ENCODE measurements at regions not wholly inside any gene's neighbourhood (a gene's known extent, or its start where the extent isn't known, plus 50 kb on each side); places are given as distances from the start of the nearest gene placed in this dataset.

DNA sequence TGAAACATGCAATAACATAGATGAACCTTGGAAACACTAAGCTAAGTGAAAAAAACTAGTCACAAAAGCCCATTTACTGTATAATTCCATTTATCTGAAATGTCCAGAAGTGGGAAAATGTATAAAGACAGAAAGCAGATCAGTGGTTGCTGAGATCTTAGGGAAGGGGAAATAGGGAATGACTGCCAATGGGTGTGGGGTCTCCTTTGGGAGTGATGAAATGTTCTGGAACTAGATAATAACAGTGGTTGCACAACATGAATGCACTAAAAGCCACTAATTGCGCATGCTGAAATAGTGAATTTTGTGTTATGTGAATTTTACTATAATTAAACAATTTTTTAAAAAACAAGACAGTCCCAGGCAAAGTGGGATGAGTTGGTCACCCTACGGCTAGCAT is 472.8 kb downstream of the CCDC171 start:
- DNase-seq (ENCODE audit: low read depth in 2 of 2): no peak

DNA sequence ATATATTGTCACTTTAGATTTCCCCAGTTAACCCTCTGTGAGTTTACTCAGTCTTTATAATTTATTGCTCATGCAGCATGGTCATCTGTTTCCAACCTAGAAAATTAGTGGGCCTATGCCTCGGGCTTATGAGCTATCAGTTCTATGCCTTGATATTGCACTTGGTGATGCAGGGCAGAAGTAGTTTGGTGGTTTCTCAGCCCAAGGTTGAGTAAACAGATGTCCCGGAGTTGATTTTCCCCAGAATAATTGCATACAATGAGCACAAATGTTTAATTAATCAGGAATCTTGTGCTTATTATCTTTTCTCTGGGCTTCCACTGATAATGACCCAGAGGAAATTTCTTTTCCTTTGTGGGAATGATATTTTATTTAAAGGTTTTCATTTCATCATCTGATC is 474.0 kb downstream of the CCDC171 start:
- no peak for DNase-seq (ENCODE audit: low read depth in 2 of 2)

DNA sequence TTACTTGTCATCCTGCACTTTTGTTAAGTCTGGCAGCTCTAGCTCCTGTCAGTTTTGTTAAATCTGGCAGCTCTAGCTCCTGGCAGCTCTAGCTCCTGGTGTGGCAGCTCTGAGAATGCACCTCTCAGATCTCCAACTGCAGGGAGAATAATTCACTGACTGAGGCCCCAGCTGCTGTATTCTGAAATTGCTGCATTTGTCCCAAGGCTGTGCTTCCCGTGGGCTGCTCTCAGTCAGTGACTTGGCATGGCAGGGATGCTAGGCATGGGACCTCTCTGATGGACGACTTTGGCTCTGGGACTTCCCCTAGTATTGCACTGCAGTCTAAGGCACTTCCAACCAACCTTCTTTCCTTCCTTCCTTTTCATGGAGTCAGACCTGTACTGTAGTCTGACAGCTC is 475.7 kb downstream of the CCDC171 start:
- DNase-seq (ENCODE audit: low read depth in 2 of 2): no peak

DNA sequence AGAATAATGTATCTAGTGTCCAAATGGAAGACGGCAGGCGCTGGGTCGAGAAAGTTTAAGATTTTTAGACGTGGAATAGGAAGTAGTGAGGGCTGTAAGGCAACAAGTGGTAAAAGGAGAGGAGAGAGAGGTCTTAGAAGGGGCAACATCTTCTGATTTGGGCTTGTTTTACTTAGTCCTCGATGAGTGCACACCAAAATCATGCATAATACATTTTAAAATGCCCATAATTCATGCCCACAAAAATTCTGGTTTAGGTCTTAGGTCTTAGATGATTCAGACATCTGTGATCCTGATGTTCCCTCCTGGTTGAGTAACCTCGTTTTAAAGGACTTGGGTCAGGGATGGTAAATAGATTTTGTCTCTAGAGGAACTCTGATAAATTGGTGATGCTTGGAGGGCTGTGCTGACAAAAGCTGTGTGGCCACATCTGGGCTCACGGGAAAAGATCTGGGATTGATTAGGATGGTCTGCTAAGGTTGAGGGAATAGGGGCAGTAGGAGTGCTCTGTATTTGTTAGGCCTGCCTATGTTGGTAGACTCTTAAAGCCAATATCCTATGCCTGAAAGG is 476.3 kb downstream of the CCDC171 start:
- no peak for DNase-seq (ENCODE audit: low read depth in 2 of 2)

DNA sequence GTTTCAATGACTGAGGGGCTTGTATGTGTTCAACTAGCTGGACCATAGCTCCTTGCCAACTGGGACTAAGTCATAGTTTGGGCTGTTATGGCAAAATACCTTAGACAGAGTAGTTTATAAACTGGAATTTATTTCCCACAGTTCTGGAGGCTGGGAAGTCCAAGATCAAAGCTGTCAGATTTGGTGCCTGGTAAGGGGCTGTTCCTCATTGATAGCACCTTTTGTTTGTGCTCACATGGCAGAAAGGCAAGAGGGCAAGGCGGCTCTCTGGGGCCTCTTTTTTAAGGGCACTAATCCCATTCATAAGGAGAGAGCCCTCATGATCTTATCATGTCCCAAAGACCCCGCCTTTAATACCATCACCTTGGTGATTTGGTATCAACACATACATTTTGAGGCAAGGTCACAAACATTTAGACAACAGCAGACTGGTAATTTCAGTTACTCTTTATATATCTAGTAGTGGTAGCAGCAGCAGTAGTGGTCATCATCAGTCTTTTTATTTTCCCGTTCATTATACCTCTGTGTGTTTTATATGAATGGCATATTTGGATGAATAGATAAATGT is 477.0 kb downstream of the CCDC171 start:
- no peak for DNase-seq (ENCODE audit: low read depth in 2 of 2)

DNA sequence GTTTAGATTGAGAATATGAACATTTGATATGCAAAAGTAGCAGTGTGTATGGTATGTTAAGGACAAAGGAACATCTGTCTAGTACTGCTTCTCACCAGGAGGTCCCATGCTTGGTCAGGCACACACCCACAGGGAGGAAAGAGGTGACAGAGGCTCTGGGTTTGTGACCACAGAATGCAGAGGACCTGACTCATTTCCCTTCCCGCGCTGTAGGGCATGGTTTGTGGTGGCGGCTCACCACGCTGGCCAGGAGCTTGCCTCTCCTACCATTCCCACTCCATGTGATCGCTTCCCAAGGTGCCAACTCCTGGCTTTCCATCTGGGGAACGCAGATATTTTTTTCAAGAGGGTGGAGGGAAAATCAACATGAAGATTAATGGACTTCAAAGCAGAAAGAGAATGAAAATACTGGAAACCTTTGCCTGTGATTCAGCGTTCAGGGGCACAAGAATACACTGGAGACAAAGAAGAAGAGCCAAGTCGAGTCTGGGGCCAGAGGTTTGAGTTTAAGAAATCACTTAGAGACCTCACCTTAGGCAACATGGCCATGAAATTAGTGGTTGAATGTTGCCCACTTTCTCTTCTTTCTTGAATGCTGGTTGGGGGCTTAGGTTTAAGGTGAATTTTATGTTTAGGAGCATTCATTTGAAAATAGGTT is 477.8 kb downstream of the CCDC171 start:
- DNase-seq (ENCODE audit: low read depth in 2 of 2): peak in 1 of 2 donors; percentile 1

DNA sequence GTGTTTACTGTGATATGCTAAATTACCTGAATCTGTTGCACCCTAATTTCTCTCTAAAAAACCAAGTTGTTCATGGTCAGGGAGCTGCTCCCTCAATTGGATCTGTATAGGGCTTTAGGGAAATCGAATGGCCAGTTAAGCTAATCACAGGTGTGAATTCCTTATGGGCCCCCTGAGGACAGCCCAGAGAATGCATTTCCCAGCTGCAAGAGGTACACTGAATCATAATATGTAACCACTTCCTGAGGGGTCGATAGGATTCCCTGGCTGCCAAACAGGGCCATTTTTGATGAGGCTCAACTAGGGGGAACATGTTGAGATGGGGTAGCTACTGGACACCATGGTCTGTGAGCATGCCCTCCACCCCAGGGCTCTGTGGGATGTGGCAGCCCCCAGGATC is 478.6 kb downstream of the CCDC171 start:
- DNase-seq (ENCODE audit: low read depth in 2 of 2): no peak

DNA sequence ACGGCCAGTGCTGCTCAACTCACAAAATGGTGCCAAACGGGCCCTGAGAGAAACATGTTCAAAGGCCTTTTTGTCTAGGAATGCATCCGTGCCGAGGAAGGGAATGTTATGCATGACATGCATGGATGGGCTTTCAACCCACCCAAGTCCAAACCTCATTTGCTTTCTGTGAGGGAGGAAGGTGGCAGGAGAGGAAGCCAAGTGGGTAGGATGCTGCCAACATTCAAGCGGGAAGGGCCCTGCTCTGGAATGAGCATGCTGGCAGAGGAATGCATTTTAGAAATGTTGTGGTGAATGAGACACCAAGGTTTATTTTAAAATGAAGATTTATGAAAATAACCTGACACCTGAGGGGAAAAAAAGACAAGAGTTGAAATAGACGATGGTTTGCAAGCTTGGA is 479.1 kb downstream of the CCDC171 start:
- no peak for DNase-seq (ENCODE audit: low read depth in 2 of 2)

DNA sequence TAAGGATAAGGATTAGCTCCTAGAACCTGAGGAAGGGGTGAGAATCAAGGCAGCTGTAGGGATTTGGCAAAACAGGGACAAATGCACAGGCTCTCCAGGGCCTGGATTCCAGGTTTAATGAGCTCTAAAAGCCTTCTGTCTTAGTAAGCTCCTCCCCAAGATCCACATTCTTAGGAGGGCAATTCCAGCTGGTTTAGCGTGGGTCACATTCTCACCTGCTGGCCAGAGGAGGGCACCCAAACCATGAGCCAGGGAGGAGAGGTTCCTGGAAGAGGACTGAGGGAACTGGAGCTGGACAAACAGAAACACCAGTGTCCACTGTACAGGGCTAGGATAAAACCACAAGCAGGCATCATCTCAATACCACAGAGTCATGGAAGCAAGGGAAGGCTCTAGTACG is 480.0 kb downstream of the CCDC171 start:
- no peak for DNase-seq (ENCODE audit: low read depth in 2 of 2)

DNA sequence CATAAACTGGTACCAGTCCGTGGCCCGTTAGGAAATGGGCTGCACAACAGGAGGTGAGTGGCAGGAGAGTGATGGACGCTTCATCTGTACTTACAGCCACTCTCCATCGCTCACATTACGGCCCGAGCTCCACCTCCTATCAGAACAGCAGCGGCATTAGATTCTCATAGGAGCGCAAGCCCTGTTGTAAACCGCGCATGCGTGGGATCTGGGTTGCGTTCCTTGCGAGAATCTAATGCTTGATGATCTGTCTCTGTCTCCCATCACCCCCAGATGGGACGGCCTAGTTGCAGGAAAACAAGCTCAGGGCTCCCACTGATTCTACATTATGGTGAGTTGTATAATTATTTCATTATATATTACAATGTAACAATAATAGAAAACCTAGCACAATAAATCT is 480.4 kb downstream of the CCDC171 start:
- DNase-seq (ENCODE audit: low read depth in 2 of 2): no peak

DNA sequence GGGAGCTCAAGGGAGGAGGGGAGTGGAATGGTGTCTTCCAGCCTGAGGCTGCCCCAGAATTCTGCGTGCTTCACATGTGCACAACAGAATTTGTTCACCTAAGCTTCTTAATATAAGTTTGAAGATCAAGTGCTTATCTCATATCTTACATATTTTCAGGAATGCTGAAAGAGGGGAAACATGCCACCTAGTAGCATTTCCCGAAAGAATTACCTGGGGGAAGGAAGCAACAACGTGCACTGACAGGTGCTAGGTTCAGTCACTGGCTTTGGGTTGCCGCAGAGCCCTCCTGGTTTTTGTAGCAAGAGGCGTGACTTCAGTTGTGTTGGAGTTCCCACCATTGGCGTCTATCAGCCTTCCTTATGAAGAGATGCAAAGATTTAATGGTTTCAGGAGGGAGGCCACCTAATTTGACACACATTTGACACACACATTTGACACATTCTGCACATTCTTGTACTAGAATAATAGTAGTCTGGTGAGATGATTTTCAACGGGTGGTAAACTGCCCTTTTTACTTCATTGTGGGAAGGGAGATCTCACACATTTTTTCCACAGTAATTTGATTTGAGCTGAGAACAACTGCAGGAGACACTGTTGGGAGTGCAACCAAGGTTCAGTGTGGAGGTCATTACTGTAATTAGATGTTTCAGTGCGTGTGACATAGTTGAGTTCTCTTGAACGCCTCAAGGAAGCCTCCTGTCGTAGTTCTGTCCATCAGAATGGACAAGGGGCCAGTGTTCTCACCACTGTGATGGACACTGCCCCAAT is 481.3 kb downstream of the CCDC171 start:
- DNase-seq (ENCODE audit: low read depth in 2 of 2): no peak

DNA sequence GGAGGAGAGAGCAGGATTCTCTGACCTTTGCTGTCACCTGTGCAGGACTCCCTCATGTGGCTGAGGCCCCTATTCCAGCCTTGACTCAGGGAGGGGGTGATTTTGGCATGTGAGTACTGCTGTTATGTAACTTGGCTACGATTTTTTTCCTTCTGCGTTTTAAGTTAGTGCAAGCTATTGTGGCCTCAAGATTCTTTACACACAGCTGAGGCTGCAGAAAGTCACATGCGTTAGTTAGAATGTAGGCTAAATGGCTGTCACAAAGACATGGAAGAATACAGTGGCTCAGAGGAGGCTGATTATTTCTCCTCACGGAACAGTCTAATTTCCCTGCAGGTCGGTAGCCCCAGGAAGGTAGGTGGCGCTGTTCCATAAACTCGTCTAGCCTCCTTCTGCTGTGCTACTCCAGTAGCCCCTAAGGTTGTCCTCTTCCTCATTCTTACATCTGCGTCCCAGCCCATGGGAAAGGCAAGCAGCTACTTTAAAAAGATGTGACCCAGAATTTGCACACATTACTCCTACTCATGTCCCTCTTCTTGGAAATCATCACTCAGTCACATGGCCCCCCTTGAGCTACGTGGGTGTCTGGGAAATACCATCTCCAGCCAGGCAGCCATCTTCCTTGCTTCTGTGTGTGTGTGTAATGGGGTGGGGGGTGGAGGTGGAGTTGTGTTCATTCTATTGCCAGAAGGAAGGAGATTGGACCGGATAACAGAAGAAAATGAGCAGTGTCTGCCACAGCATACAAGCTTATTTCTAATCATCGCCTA is 486.6 kb downstream of the CCDC171 start:
- no peak for DNase-seq (ENCODE audit: low read depth in 2 of 2)

DNA sequence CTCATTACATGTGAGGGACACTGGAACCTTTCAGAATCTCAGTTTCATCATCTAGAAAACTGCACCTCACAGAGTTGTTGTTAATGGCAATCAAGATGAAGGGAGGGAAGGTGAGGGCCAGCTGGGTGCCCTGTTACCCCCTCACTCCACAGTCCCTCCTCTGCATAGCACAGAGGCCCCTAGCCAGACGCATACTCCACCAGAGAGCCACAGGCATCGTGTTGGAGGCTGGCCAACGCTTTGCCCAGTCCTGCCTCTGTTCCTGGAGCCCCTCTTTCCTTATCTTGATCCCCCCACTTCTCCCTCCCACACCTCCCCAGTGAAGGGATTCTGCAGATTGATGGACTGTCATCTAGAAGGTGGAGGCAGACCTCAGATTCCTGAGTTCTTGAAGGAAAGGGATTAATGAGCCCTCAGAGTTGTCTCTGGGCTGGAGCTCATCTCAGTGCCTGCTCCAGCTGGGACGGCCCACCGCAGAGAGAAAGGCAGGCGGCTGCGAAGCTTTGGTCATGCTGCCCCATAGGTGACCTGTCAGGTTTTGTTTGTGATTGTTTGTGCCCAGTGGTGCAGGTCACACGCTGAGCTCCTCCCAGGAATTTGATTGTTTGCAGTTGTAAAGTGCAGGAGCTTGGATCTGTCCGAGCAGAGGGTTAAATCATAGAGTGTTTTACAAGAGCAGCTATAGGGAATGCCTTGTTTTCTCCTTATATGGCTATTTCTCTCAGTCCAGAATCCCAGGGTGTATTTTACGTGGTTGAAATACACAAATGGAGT is 487.3 kb downstream of the CCDC171 start:
- DNase-seq (ENCODE audit: low read depth in 2 of 2): no peak

DNA sequence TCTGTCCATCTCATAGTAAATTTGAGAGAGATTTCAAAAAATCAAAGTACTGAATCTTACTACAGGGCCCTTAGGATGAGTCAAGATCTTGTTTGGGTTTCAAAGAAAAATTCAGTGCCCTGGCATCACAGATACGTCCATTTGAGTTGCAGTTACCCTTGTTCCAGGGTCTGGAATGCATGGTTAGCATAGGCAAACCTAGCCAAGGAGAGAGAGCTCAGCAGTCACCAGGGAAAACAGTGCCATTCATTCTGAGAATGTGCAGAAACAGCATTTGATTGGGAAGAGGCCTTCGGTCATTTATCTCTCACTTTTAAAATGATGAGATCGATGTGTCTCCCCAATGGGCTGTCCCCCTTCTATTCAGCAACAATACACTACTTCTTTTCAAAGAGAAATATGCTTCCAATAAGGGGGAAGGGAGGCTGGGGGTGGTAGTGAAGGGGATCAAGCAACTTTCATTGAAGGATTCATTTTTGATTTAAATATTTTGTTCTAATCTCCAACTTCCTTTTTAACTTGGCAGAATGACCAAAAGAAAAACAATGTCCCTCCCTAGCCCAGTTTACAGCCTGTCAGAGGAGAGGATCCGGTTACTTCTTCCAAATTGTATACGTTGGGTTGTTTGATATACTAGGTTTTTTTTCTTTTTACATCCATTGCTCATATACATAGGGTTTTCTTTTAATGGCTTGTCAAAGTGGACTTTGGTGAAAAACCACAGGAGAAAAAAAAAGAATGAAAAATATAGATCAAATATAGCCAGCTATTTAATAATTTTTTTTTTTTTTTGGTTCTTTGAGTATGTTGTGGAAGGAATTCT is 491.1 kb downstream of the CCDC171 start:
- DNase-seq (ENCODE audit: low read depth in 2 of 2): no peak

DNA sequence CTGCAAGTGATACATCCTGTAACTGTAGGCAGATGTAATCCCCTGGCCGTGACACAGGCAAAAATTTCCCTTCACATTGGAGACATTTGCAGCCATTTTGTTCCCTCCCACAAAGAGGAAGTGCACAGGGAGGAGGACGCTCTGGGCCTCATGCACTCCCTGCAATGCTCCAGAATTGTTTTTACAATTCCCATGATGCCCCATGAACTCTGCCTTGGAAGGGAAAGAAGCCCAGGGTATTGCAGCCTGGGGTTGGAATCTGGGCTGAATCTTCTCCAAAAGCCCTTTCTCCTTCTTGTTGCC is 491.7 kb downstream of the CCDC171 start:
- no peak for DNase-seq (ENCODE audit: low read depth in 2 of 2)

DNA sequence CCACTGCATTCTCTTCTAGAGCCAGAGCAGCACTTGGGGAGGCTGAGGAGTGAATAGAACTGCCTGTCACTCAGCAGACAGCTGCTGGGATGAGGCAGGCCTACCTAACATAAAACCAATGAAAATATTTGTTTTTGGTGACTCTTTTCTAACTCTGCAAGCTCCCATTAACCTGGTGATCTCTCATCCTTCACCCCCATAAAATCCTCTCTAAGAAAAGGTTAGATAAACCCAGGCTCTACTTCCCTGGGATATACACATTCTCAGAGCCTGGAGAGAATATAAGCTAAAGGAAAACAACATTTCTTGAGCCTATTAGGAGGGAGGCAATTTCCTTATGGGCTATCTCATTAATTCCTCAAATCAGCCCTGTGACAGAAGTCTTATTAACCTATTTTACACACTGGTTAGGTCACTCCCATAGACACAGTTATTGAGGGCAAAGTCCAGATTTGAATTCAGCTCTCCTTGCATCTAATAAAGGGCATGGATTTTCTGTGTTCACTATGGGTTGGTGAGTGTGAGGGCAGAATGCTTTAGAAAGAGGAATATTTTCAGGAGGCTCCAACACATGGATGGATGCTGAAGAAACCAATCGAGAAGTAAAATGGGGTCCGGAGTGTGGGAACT is 492.9 kb downstream of the CCDC171 start:
- no peak for DNase-seq (ENCODE audit: low read depth in 2 of 2)

DNA sequence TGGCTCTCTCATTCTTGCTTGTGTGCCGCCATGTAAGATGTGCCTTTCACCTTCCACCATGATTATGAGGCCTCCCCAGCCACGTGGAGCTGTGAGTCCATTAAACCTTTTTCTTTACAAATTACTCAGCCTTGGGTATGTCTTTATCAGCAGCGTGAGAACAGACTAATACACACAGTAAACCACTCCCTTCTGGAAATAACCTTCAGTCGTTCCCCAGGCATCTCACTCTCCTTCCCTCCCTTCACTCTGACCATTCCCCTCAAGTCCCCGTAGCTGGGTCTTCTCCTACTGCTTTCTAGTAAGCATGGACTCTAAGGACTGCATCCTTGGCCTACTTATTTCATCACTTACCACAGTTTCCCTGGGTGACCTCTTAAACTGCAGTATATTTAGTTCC is 493.9 kb downstream of the CCDC171 start:
- no peak for DNase-seq (ENCODE audit: low read depth in 2 of 2)

DNA sequence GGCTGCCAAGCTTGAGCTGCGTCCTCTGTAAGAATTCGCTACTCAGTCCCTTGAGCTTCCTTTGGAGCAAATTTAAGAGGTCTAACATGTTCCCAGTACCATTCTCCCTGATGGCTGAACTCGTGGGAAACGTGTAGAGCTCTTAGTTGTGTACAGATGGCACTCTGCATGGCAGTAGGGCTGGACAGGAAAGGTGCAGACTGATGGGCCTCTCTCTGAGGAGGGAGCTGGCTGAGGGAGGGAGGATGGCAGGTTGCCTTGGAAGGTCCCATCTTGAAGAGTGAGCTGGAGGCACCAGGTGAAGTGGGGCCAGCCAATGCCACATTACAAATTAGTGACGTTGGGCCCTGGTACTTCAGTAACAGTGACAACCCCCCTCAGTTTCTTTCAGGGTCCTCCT is 495.3 kb downstream of the CCDC171 start:
- DNase-seq (ENCODE audit: low read depth in 2 of 2): no peak

DNA sequence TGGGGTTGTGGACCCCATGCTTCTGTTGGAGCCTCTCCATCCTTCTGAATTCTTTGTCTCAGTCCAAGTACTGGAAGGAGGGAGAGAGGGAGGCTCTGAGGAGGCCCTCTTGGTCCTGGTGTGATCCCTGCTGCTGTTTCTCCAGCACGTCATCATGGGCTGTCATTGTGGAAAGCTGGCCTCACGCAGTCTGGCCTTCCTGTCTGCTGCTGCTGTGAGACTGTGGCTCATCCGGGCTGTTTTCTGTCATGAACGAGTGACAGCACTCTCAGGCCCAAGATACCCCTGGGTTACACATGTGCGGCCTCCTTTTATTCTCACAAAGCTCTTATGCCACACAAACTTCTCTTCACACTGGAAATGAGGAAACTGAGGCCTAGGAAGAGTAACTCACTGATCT is 499.3 kb downstream of the CCDC171 start:
- no peak for DNase-seq (ENCODE audit: low read depth in 2 of 2)

Data from stimulated activated CD8-positive, alpha-beta memory T cell treated with anti-CD3 and anti-CD28 coated beads, Interleukin-2, amount 100 ng/mL, for 1 hour (primary cell).